ENCODE measurements at regions not wholly inside any gene's neighbourhood (a gene's known extent, or its start where the extent isn't known, plus 50 kb on each side); places are given as distances from the start of the nearest gene placed in this dataset.

- no peak overlapping the region for H3K9ac ChIP-seq (ENCODE audit: low read length)
- ChIA-PET POLR2A (no interaction called here), CTCF (no interaction called here), RAD21 (ENCODE audit: low non-redundant PET in 1 of 2, low total read pairs in 2 of 2, uncharacterized antibody in 2 of 2, unreplicated experiment in 2 of 2) (no interaction called here)
- TF ChIP-seq JUND (IDR thresholded peaks at IDR 0.05), result no peak
- TF ChIP-seq REST (IDR thresholded peaks at IDR 0.05; ENCODE audit: low read depth), result no peak
- TF ChIP-seq POLR2AphosphoS5 (IDR thresholded peaks at IDR 0.05; ENCODE audit: low read depth, low read length), result no peak
- TF ChIP-seq SIN3A (IDR thresholded peaks at IDR 0.05; ENCODE audit: low read depth), result no peak
- no peak for TF ChIP-seq MAX (IDR thresholded peaks at IDR 0.05)
- ATAC-seq (no peak), DNase-seq (ENCODE audit: low read depth, low spot score) (no peak)
- no peaks in the 10 kb centered on the region for H3K36me3 ChIP-seq (ENCODE audit: control insufficient read depth in 1 of 2, insufficient read depth in 2 of 2, low read length in 2 of 2)
- no peak overlapping the region for H3K4me3 ChIP-seq (replicated peaks in 1 of 2; ENCODE audit: low read depth in 1 of 2, low read length in 2 of 2)
- no peaks in the 10 kb centered on the region for H3K4me1 ChIP-seq (ENCODE audit: control insufficient read depth in 1 of 2, insufficient read depth in 2 of 2, low read length in 2 of 2)
- no peak overlapping the region for H2AFZ ChIP-seq (ENCODE audit: low read depth, low read length, poor library complexity, severe bottlenecking)
- H3K9me3 ChIP-seq (ENCODE audit: control insufficient read depth in 1 of 2, insufficient read depth in 1 of 2, low read depth in 1 of 2, low read length in 2 of 2), result no peaks in the 10 kb centered on the region
- intact Hi-C loops (cut with micrococcal nuclease), result no loop called here
- H3K27me3 ChIP-seq (ENCODE audit: insufficient read depth, low read length), result no peaks in the 10 kb centered on the region
- no peak overlapping the region for H3K4me2 ChIP-seq (ENCODE audit: low read length)
- no TSS peak for BruUV-seq (replicated peaks)
- no peaks in the 10 kb centered on the region for H3K9me2 ChIP-seq (ENCODE audit: insufficient read depth)
- H3K27ac ChIP-seq (ENCODE audit: low read depth, low read length), result no peak overlapping the region
- H4K20me1 ChIP-seq (ENCODE audit: insufficient read depth), result no peaks in the 10 kb centered on the region
- H3K79me2 ChIP-seq (ENCODE audit: insufficient read depth, low read length), result no peaks in the 10 kb centered on the region
Measured at GRCh38 chr10:70952401-70952800, 64.0 kb upstream of the PCBD1 start.

GRCh38 chr10:70952921-70953320, 64.6 kb upstream of the PCBD1 start:
- ChIA-PET POLR2A (no interaction called here), CTCF (no interaction called here), RAD21 (ENCODE audit: low non-redundant PET in 1 of 2, low total read pairs in 2 of 2, uncharacterized antibody in 2 of 2, unreplicated experiment in 2 of 2) (no interaction called here)
- Histone ChIP-seq H3K9me3 (ENCODE audit: control insufficient read depth in 1 of 2, insufficient read depth in 1 of 2, low read depth in 1 of 2, low read length in 2 of 2) (no peaks in the 10 kb centered on the region), H3K27me3 (ENCODE audit: insufficient read depth, low read length) (no peaks in the 10 kb centered on the region), H3K4me2 (ENCODE audit: low read length) (no peak overlapping the region), H3K9me2 (ENCODE audit: insufficient read depth) (no peaks in the 10 kb centered on the region), H3K36me3 (ENCODE audit: control insufficient read depth in 1 of 2, insufficient read depth in 2 of 2, low read length in 2 of 2) (no peaks in the 10 kb centered on the region), H3K9ac (ENCODE audit: low read length) (no peak overlapping the region), H3K4me3 (replicated peaks in 1 of 2; ENCODE audit: low read depth in 1 of 2, low read length in 2 of 2) (no peak overlapping the region), H3K79me2 (ENCODE audit: insufficient read depth, low read length) (no peaks in the 10 kb centered on the region), H3K4me1 (ENCODE audit: control insufficient read depth in 1 of 2, insufficient read depth in 2 of 2, low read length in 2 of 2) (no peaks in the 10 kb centered on the region), H2AFZ (ENCODE audit: low read depth, low read length, poor library complexity, severe bottlenecking) (no peak overlapping the region), H4K20me1 (ENCODE audit: insufficient read depth) (no peaks in the 10 kb centered on the region), H3K27ac (ENCODE audit: low read depth, low read length) (no peak overlapping the region)
- ATAC-seq (no peak), DNase-seq (ENCODE audit: low read depth, low spot score) (no peak)
- intact Hi-C loops (cut with micrococcal nuclease), result no loop called here
- no TSS peak for BruUV-seq (replicated peaks)
- TF ChIP-seq YY1 (IDR thresholded peaks at IDR 0.05; ENCODE audit: extremely low read depth, insufficient replicate concordance, low read depth, low read length), result no peak
- TF ChIP-seq ZFX (IDR thresholded peaks at IDR 0.05), result no peak
- no peak for TF ChIP-seq SRF (IDR thresholded peaks at IDR 0.05; ENCODE audit: low read depth)
- TF ChIP-seq FOSL1 (IDR thresholded peaks at IDR 0.05; ENCODE audit: low read depth), result no peak
- no peak for TF ChIP-seq TCF7L2 (IDR thresholded peaks at IDR 0.05; ENCODE audit: borderline replicate concordance, extremely low read depth, insufficient read depth, insufficient read length)
- no peak for TF ChIP-seq CEBPB (IDR thresholded peaks at IDR 0.05; ENCODE audit: low read depth)
- no peak for TF ChIP-seq REST (IDR thresholded peaks at IDR 0.05; ENCODE audit: low read depth)
- TF ChIP-seq JUND (IDR thresholded peaks at IDR 0.05), result no peak
- TF ChIP-seq CBX3 (IDR thresholded peaks at IDR 0.05; ENCODE audit: low read depth), result no peak
- no peak for TF ChIP-seq EZH2 (IDR thresholded peaks at IDR 0.05)
- no peak for TF ChIP-seq POLR2AphosphoS5 (IDR thresholded peaks at IDR 0.05; ENCODE audit: low read depth, low read length)

Data from HCT116 (cell line).